Common myeloid progenitor, CD34-positive (primary cell): ENCODE measurements at regions not wholly inside any gene's neighbourhood (a gene's known extent, or its start where the extent isn't known, plus 50 kb on each side); places are given as distances from the start of the nearest gene placed in this dataset.

Source experiments
- CTCF ChIA-PET: fragments of 350-600 bp; sonication (Branson Sonifier 250); formaldehyde crosslinking; loops from one replicate; lab custom pipeline; 2021; ENCODE audit warnings: antibody characterized with exemption; lab: Charles Lee
- POLR2A ChIA-PET: fragments of 350-600 bp; sonication (Branson Sonifier 250); formaldehyde crosslinking; loops from one replicate; lab custom pipeline; 2021; ENCODE audit warnings: antibody characterized with exemption; lab: Charles Lee
- DNase-seq, 3 donors: peaks; one replicate each; pipeline versions ENCODE4 v3.0.0 to v3.0.0-alpha.2; 2013
- H3K27ac ChIP-seq, 2 experiments: 1 replicate in 1 of 2; 2 replicates in 1 of 2; pipeline ENCODE4 v1.7.0; 2013; ENCODE audit warnings: inconsistent platforms in 2 of 2, low read length in 2 of 2, mild to moderate bottlenecking in 2 of 2, low read depth in 1 of 2, moderate library complexity in 1 of 2; ENCODE audit not compliant: severe bottlenecking in 2 of 2, insufficient read depth in 1 of 2, poor library complexity in 1 of 2
- H3K27me3 ChIP-seq, 5 experiments: replicated peaks in 2 of 5; 1 replicate in 3 of 5; 2 replicates in 2 of 5; pipeline versions ENCODE4 v1.6.1 to v1.7.0; 2013; ENCODE audit warnings: low read length in 4 of 5, mild to moderate bottlenecking in 2 of 5, moderate library complexity in 2 of 5, inconsistent platforms in 1 of 5; ENCODE audit not compliant: insufficient read depth in 5 of 5, control insufficient read depth in 4 of 5
- H3K36me3 ChIP-seq, 4 experiments: 1 replicate in 2 of 4; 2 replicates in 2 of 4; pipeline versions ENCODE4 v1.6.1 to v1.7.0; 2013; ENCODE audit warnings: low read length in 3 of 4, control low read depth in 1 of 4, mild to moderate bottlenecking in 1 of 4; ENCODE audit not compliant: control insufficient read depth in 4 of 4, insufficient read depth in 4 of 4
- H3K4me1 ChIP-seq, 4 experiments: 1 replicate in 3 of 4; 2 replicates in 1 of 4; pipeline versions ENCODE4 v1.6.1 to v1.7.1; 2013; ENCODE audit warnings: low read length in 3 of 4, mild to moderate bottlenecking in 3 of 4, control low read depth in 1 of 4, inconsistent platforms in 1 of 4, moderate library complexity in 1 of 4; ENCODE audit not compliant: control insufficient read depth in 4 of 4, insufficient read depth in 4 of 4; ENCODE audit errors: control extremely low read depth in 1 of 4
- H3K4me3 ChIP-seq, 7 experiments: 1 replicate in 4 of 7; 2 replicates in 3 of 7; pipeline versions ENCODE4 v1.5.1 to v1.7.0; 2013; ENCODE audit warnings: mild to moderate bottlenecking in 7 of 7, low read length in 6 of 7, moderate library complexity in 6 of 7, inconsistent platforms in 2 of 7, low read depth in 2 of 7, control low read depth in 1 of 7; ENCODE audit not compliant: insufficient read depth in 4 of 7, control insufficient read depth in 1 of 7; ENCODE audit errors: extremely low read depth in 1 of 7
- H3K9me3 ChIP-seq, 5 experiments: 1 replicate in 4 of 5; 2 replicates in 1 of 5; pipeline versions ENCODE4 v1.6.1 to v1.7.1; 2013; ENCODE audit warnings: low read length in 4 of 5, mild to moderate bottlenecking in 2 of 5, inconsistent platforms in 1 of 5, low read depth in 1 of 5, moderate library complexity in 1 of 5; ENCODE audit not compliant: control insufficient read depth in 4 of 5, insufficient read depth in 2 of 5; ENCODE audit errors: control extremely low read depth in 1 of 5
- WGBS: methylation state at CpG from one replicate; pipeline ENCODE4 v1.1.5; 2013; ENCODE audit not compliant: insufficient coverage; 5-methylcytosine and 5-hydroxymethylcytosine counted together

DNA sequence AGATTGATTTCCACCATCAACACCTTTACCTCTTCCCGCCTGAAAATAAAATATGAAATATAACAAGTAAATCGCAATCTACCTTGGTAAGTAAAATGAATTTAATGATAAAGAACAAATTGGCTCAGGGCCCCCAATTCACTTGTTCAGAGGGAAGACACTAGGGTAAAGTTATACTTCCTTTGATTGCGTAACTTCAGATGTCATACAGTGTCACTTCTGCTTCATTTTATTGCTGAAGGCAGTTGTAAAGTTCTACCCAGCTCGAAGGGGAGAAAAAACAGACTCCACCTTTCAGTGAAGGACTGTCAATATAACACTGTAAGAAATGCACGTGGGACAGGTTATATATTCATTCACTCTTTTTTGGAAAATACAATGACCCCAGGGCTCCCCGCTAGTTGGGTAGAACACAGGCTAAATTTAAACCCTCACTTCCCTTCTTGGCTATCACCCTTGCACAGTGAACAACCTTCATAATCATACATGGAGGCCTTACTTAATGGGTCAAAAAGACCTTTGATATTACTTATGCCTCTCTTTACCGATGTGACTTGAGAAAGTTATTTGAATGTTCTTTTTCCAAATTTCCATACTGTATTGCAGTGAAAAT is 848.8 kb downstream of the MAT2B start:
- H3K4me3 ChIP-seq: no peak overlapping the region
- ChIA-PET POLR2A (no interaction called here), CTCF (interaction anchor here (0.8 kb wide), 1 partner anchor 29 kb away, joined by 3 read pairs; no protein-coding TSS in a partner anchor)
- H3K36me3 ChIP-seq: no peaks in the 10 kb centered on the region
- no peak overlapping the region for H3K27ac ChIP-seq
- H3K27me3 ChIP-seq: no peaks in the 10 kb centered on the region
- peaks cover 0 to 56% (median 10%) of the 10 kb centered on the region in 4 experiments for H3K4me1 ChIP-seq
- H3K9me3 ChIP-seq: no peaks in the 10 kb centered on the region
- peak in 1 of 3 donors; percentile 9 for DNase-seq
- 100% methylated on average over 2 of the region's 7 CpGs for WGBS

GRCh38 chr5:164355267-164355830 is 849.9 kb downstream of the MAT2B start:
- Histone ChIP-seq H3K27ac (no peak overlapping the region), H3K27me3 (no peaks in the 10 kb centered on the region), H3K4me1 (peaks cover 0 to 65% (median 10%) of the 10 kb centered on the region in 4 experiments), H3K4me3 (no peak overlapping the region), H3K36me3 (no peaks in the 10 kb centered on the region), H3K9me3 (no peaks in the 10 kb centered on the region)
- 76% methylated on average over 3 of the region's 3 CpGs for WGBS
- DNase-seq: no peak
- POLR2A ChIA-PET: no interaction called here
- CTCF ChIA-PET: interaction anchor here (0.8 kb wide), 1 partner anchor 28 kb away, joined by 3 read pairs; no protein-coding TSS in a partner anchor

DNA sequence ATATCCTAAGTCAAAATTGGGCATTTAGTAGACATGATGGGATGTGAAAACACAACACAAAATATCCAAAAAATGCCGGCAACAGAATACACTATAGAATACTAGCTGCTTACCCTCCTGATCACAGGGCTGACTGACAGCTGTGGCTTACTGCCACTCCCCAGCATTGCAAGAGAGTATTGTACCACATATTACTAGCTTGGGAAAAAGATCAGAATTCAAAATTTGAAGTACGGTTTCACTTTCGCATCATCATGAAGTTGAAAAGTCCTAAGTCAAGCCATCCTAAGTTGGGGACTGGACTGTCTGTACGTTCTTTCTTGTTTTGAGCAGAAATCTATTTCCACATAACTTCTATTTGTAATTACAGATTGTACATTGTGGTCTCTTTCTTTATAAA is 851.4 kb downstream of the MAT2B start:
- Histone ChIP-seq H3K27ac (peak overlapping the region in 1 of 2 experiments; percentile 69), H3K4me1 (peaks cover 0 to 75% (median 10%) of the 10 kb centered on the region in 4 experiments), H3K36me3 (no peaks in the 10 kb centered on the region), H3K9me3 (no peaks in the 10 kb centered on the region), H3K27me3 (no peaks in the 10 kb centered on the region), H3K4me3 (no peak overlapping the region)
- DNase-seq: peak in 1 of 3 donors; percentile 7
- POLR2A ChIA-PET: no interaction called here
- WGBS: 93% methylated on average over 2 of the region's 4 CpGs
- CTCF ChIA-PET: no interaction called here

DNA sequence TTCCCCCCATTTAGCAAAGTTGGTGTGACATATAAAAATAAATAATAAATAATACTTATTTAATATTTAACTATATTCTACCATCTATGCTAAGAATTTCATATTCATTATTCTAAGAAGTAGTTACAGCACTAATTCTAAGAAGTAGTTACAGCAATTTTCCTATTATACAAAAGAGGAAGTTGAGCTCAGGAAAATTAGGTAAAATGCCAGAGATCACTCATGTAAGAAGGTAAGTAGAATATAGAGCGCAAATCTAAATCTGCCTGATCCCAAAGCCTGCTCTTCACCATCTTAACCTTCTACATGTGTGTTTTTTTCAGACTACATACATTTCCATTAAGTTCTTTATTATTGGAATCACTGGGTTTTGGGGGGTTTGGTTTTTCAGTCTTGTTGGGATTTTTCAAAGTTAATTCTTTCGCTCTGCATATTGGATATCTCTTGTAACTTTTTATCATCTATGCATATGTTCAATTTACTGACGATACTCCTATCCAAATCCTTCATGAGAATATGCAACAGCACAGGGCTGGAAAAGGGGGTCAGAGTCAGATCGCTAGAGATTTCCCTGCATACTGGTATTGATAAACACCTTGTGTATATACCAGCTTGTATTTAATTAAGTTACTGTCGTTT is 852.1 kb downstream of the MAT2B start:
- H3K27ac ChIP-seq: peak overlapping the region in 1 of 2 experiments; percentile 69
- no peaks in the 10 kb centered on the region for H3K27me3 ChIP-seq
- ChIA-PET POLR2A (no interaction called here), CTCF (no interaction called here)
- no peaks in the 10 kb centered on the region for H3K9me3 ChIP-seq
- no CpG with 5 or more reads among the region's 5 CpGs for WGBS
- H3K36me3 ChIP-seq: no peaks in the 10 kb centered on the region
- peak in 2 of 3 donors; percentile 25 to 35 for DNase-seq
- H3K4me1 ChIP-seq: peaks cover 0 to 79% (median 10%) of the 10 kb centered on the region in 4 experiments
- H3K4me3 ChIP-seq: peak overlapping the region in 1 of 7 experiments; percentile 44

DNA sequence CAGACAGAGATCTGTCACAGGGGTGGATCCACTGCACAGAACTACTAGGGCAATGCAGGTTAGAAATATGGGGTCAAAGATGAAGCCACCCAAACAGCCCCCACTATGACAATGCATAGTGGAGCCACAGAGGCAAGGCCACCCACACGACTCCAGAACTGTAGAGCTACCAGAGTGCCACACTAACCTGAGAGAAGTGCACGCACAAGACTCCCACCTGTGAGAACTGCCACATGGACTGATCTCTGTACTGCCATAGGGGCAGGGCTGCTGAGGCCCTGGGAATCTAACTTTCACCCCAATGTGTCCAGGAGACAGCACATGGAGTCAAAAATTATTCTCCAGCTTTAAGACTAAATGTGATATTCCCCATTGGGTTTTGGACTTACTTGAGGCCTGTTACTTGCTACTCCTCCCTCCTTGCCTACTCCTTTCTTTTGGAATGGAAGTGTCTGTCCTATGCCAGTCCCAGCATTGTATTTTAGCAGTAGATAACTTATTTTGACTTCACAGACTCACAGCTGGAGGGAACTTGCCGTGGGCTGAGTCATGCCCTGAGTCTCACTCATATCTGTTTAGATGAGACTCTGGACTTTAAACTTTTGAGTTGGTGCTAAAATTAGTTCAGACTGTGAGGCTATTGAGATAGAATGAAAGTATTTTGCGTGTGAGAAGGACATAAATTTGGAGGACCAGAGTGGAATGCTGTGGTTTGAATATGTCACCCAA is 853.3 kb downstream of the MAT2B start:
- Histone ChIP-seq H3K4me1 (peaks cover 0 to 76% (median 10%) of the 10 kb centered on the region in 4 experiments), H3K27me3 (no peaks in the 10 kb centered on the region), H3K27ac (peak overlapping the region in 1 of 2 experiments; percentile 69), H3K4me3 (peak overlapping the region in 2 of 7 experiments; percentile 33 to 38), H3K36me3 (no peaks in the 10 kb centered on the region), H3K9me3 (no peaks in the 10 kb centered on the region)
- ChIA-PET CTCF (no interaction called here), POLR2A (no interaction called here)
- 67% methylated on average over 3 of the region's 4 CpGs for WGBS
- peak in 2 of 3 donors; percentile 22 to 31 for DNase-seq

DNA sequence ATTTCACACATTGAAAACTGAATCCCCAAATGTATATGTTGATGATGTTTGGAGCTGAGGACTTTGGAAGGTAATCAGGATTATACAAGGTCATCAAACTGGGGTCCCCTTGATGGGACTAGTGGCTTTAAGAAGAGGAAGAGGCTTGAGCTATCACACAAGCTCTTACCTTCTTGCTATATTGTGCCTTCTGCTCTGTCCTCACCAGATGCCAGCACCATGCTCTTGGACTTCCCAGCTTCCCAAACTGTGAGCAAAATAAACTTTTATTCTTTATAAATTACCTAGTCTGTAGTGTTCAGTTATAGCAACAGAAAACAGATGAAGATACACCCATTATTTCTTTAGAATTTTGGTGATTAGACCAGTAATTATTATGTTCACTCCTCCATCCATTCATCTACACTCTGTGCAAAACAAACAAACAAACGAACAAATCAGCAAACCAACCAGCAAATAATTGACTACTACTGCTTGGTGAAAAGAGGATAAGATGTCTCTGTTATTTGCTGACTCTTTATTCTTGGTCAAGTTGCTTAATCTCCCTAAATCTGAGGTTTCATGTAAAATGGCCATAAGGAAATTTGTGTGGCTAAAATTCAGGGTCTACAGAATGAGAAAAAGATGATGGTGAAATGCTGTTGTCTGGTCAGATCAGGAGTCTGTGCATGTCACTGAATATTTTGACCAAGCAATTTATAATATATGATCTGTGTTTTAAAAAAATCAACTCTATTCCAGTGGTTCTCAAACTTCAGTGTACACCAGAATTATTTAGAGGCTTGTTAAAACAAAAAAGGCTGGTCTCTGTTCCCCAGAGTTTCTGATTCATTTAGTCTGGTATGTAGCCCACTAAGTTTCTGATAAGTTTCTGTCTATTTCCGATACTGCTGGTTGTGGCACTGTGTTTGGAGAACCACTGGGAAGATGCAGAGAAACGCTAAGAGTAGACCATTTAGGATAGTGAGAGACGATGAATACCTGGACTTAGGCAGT is 854.1 kb downstream of the MAT2B start:
- Histone ChIP-seq H3K4me3 (peak overlapping the region in 2 of 7 experiments; percentile 33 to 38), H3K36me3 (no peaks in the 10 kb centered on the region), H3K9me3 (no peaks in the 10 kb centered on the region), H3K27me3 (no peaks in the 10 kb centered on the region), H3K27ac (peak overlapping the region in 1 of 2 experiments; percentile 69), H3K4me1 (peaks cover 0 to 76% (median 10%) of the 10 kb centered on the region in 4 experiments)
- 100% methylated on average over 3 of the region's 4 CpGs for WGBS
- ChIA-PET POLR2A (no interaction called here), CTCF (no interaction called here)
- no peak for DNase-seq
